ENCODE measurements at regions not wholly inside any gene's neighbourhood (a gene's known extent, or its start where the extent isn't known, plus 50 kb on each side); places are given as distances from the start of the nearest gene placed in this dataset.

DNA sequence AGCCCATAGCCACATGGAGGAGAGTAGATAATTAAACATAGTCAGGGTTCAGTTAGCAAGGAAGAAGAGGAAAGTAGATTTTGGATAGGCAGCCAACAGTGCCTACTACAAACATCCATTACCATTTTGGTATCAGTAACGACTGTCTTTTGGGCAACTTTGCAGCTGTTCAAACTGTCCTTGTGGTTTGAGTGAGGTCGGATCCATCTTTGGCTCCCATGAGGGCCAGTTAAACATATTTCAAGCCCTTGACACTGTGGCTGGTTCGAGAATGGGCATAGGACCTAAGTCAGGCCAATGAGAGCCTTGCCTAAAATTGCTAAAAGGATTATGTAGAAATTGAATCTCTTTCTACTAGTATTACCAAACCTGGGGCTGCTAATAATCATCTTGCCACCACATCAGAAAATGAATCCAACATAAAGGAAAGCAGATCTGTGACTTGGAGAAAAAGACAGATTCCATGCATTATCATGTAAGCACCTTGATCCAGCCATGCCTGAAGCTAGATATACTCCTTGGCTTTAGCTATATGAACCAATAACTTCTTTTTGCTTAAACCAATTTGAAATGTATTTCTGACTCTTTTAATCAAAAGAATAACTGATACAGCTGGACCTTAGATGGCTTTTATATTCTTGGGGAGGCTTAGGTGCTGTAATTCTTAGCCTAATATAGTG is 75.0 kb upstream of the STAM2 start:
- Histone ChIP-seq H3K4me2 (ENCODE audit: low read length) (no peak overlapping the region), H3K36me3 (ENCODE audit: low read depth, low read length) (no peaks in the 10 kb centered on the region), H3K4me3 (ENCODE audit: low read length) (no peak overlapping the region), H3F3A (ENCODE audit: low read length, unreplicated experiment) (no peaks in the 10 kb centered on the region), H3K9me2 (replicated peaks; ENCODE audit: low read length) (no peaks in the 10 kb centered on the region), H4K20me1 (ENCODE audit: low read length) (no peaks in the 10 kb centered on the region), H2AFZ (ENCODE audit: low read length) (no peak overlapping the region), H3K9ac (ENCODE audit: low read length) (no peak overlapping the region), H3K4me1 (ENCODE audit: insufficient read depth, low read length) (peaks cover 9% of the 10 kb centered on the region), H3K27ac (ENCODE audit: low read length) (no peak overlapping the region), H3K27me3 (ENCODE audit: low read length) (no peaks in the 10 kb centered on the region), H3K79me2 (ENCODE audit: low read length) (no peaks in the 10 kb centered on the region), H3K9me3 (ENCODE audit: low read length) (no peaks in the 10 kb centered on the region)
- intact Hi-C loops (cut with micrococcal nuclease), result no loop called here
- DNase-seq (no peak), ATAC-seq (no peak)
- TF ChIP-seq EZH2 (IDR thresholded peaks at IDR 0.05; ENCODE audit: low read length, unreplicated experiment) (no peak), EZH2phosphoT487 (IDR thresholded peaks at IDR 0.05; ENCODE audit: borderline replicate concordance, low read length) (no peak)
- TF ChIP-seq, protein P1, sequence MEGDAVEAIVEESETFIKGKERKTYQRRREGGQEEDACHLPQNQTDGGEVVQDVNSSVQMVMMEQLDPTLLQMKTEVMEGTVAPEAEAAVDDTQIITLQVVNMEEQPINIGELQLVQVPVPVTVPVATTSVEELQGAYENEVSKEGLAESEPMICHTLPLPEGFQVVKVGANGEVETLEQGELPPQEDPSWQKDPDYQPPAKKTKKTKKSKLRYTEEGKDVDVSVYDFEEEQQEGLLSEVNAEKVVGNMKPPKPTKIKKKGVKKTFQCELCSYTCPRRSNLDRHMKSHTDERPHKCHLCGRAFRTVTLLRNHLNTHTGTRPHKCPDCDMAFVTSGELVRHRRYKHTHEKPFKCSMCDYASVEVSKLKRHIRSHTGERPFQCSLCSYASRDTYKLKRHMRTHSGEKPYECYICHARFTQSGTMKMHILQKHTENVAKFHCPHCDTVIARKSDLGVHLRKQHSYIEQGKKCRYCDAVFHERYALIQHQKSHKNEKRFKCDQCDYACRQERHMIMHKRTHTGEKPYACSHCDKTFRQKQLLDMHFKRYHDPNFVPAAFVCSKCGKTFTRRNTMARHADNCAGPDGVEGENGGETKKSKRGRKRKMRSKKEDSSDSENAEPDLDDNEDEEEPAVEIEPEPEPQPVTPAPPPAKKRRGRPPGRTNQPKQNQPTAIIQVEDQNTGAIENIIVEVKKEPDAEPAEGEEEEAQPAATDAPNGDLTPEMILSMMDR (conservative IDR thresholded peaks at IDR 0.05; ENCODE audit: low read depth, low read length), result no peak
- ChIA-PET POLR2A (ENCODE audit: unreplicated experiment) (no interaction called here), CTCF (no interaction called here)
- no TSS peak for BruUV-seq (replicated peaks)

DNA sequence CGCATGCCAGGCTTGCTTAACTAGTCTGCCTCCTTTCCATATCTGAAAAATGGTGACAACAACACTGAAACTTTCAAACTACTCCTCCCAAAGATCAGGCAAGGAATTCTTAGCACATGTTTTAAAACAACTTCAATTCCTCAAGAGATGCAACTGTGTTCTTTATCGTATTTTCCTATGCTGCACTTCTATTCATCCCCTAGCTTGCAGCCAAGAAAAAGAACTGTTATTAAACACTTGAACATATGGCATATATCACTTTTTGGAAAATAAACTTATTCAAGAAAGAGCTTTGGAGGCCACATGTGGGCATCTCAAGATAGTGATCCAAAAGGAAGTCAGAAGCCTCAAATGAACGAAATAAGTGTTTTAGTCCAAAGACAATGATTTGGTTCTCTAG is 75.6 kb upstream of the STAM2 start:
- Histone ChIP-seq H3F3A (ENCODE audit: low read length, unreplicated experiment) (no peaks in the 10 kb centered on the region), H3K9me3 (ENCODE audit: low read length) (no peaks in the 10 kb centered on the region), H2AFZ (ENCODE audit: low read length) (no peak overlapping the region), H3K4me1 (ENCODE audit: insufficient read depth, low read length) (peaks cover 9% of the 10 kb centered on the region), H3K4me3 (ENCODE audit: low read length) (no peak overlapping the region), H3K4me2 (ENCODE audit: low read length) (no peak overlapping the region), H3K27me3 (ENCODE audit: low read length) (no peaks in the 10 kb centered on the region), H3K36me3 (ENCODE audit: low read depth, low read length) (no peaks in the 10 kb centered on the region), H3K9ac (ENCODE audit: low read length) (no peak overlapping the region), H4K20me1 (ENCODE audit: low read length) (no peaks in the 10 kb centered on the region), H3K9me2 (replicated peaks; ENCODE audit: low read length) (no peaks in the 10 kb centered on the region), H3K27ac (ENCODE audit: low read length) (no peak overlapping the region), H3K79me2 (ENCODE audit: low read length) (no peaks in the 10 kb centered on the region)
- DNase-seq, result no peak
- BruUV-seq (replicated peaks), result no TSS peak
- TF ChIP-seq EZH2phosphoT487 (IDR thresholded peaks at IDR 0.05; ENCODE audit: borderline replicate concordance, low read length), result no peak
- TF ChIP-seq EZH2 (IDR thresholded peaks at IDR 0.05; ENCODE audit: low read length, unreplicated experiment), result no peak
- TF ChIP-seq, protein P1 (conservative IDR thresholded peaks at IDR 0.05; ENCODE audit: low read depth, low read length), result no peak
- ATAC-seq, result no peak
- intact Hi-C loops (cut with micrococcal nuclease), result no loop called here
- POLR2A ChIA-PET (ENCODE audit: unreplicated experiment), result no interaction called here
- CTCF ChIA-PET, result no interaction called here

DNA sequence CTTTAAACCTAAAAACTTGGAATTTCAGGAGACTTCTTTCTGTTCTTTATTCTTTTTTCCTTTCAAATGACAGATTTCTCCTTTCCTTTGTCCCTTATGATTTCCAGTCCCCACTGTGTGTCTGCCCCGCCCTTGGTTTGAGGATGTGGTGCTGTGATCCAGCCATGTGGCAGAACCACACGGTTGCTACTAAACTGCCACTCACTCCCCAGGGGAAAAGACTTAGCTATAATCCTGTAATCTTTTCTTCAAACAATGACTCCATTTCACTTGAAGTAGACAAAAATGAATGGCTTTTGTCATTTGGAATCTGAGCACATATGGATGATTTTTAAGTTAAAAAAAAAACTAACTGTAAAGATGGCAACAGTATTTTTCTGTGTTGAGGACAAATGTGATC is 76.2 kb upstream of the STAM2 start:
- Histone ChIP-seq H3K4me1 (ENCODE audit: insufficient read depth, low read length) (peaks cover 5% of the 10 kb centered on the region), H3K9me3 (ENCODE audit: low read length) (no peaks in the 10 kb centered on the region), H3K9ac (ENCODE audit: low read length) (no peak overlapping the region), H3K4me3 (ENCODE audit: low read length) (no peak overlapping the region), H3K9me2 (replicated peaks; ENCODE audit: low read length) (no peaks in the 10 kb centered on the region), H3K27me3 (ENCODE audit: low read length) (no peaks in the 10 kb centered on the region), H4K20me1 (ENCODE audit: low read length) (no peaks in the 10 kb centered on the region), H3K36me3 (ENCODE audit: low read depth, low read length) (no peaks in the 10 kb centered on the region), H3K79me2 (ENCODE audit: low read length) (no peaks in the 10 kb centered on the region), H3K27ac (ENCODE audit: low read length) (no peak overlapping the region), H2AFZ (ENCODE audit: low read length) (no peak overlapping the region), H3F3A (ENCODE audit: low read length, unreplicated experiment) (no peaks in the 10 kb centered on the region), H3K4me2 (ENCODE audit: low read length) (no peak overlapping the region)
- intact Hi-C loops (cut with micrococcal nuclease), result no loop called here
- BruUV-seq (replicated peaks), result no TSS peak
- DNase-seq (no peak), ATAC-seq (no peak)
- ChIA-PET POLR2A (ENCODE audit: unreplicated experiment) (no interaction called here), CTCF (no interaction called here)
- no peak for TF ChIP-seq EZH2 (IDR thresholded peaks at IDR 0.05; ENCODE audit: low read length, unreplicated experiment)
- no peak for TF ChIP-seq EZH2phosphoT487 (IDR thresholded peaks at IDR 0.05; ENCODE audit: borderline replicate concordance, low read length)
- TF ChIP-seq, protein P1 (conservative IDR thresholded peaks at IDR 0.05; ENCODE audit: low read depth, low read length), result no peak

All from PC-3 (cell line).